GM18498 (cell line): ENCODE measurements at regions not wholly inside any gene's neighbourhood (a gene's known extent, or its start where the extent isn't known, plus 50 kb on each side); places are given as distances from the start of the nearest gene placed in this dataset.
"Not testable (repeated sequence)": the region's sequence is repeated elsewhere in the genome, so short reads cannot be mapped to it uniquely, and the experiment has no call there.

Experiments used
- ATAC-seq: cut with Tn5 transposase; IDR thresholded peaks from one replicate; pipeline ENCODE4 v1.9.1; 2021; ENCODE audit warnings: mild to moderate bottlenecking, moderate library complexity; ENCODE audit not compliant: unreplicated experiment

- no peak for ATAC-seq
Observed at GRCh38 chrX:131219271-131219670, 69.8 kb downstream of the IGSF1 start.

DNA sequence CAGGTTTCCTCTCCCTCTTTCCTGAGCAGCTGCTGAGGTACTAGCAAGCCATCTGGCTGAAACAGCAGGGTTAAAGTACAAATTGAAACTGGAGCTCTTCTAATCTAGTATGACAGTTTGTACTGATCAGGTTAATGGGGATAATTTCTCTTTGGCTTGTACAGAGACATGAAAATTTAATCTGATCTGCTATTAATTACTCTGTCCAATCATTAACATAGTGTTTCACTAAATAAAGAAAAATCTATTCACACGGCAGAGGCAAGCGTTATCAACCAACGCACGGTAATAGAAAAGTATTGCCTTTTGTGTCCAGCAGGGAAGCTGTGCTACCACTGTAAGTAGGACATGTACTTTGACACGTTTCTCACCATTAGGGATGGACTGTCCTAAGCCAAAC is 71.1 kb downstream of the IGSF1 start:
- no peak for ATAC-seq

- peak; percentile 44 for ATAC-seq
Observed at GRCh38 chrX:131216828-131217227, 72.3 kb downstream of the IGSF1 start.

DNA sequence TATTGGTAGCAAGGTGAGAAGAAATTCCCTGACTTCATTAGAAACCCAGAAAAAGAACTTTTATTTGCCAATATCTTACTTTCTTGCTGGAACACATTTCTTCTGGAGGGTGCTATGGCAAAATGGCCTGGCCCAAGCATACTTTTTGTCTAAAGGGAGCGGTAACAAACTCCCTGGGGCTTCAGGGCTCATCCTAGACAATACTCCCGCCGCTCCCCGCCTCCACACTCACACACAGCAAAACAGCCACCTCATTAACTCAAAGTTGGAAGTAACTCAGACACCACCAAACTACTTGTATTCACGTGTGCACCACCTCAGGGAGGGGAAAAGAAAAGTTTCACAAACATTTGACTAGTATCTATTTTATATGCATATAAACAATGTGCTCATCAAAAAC is 75.7 kb downstream of the IGSF1 start:
- ATAC-seq: no peak

- ATAC-seq: no peak
Observed at GRCh38 chrX:131202766-131203165, 86.3 kb downstream of the IGSF1 start.

DNA sequence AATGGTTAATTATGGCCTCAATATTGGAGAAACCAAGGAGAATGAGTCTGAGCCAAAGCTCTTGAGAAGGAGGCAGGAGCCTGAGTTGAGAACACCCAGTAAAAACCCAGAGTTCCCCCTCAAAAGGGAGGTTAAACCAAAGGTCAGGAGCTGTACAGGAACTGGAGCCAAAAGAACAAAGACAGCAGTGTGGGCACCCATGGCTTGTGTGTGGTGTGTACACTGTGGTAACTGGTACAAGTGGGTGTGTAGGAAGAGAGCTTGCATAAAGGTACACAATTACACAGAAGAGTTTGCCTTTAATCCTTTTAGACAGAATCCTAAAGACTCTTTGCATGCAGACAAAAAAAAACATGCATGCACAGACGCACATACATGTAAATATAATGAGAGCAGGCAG is 87.1 kb downstream of the IGSF1 start:
- ATAC-seq: no peak

- no peak for ATAC-seq
Observed at GRCh38 chrX:131199091-131199490, 90.0 kb downstream of the IGSF1 start.

DNA sequence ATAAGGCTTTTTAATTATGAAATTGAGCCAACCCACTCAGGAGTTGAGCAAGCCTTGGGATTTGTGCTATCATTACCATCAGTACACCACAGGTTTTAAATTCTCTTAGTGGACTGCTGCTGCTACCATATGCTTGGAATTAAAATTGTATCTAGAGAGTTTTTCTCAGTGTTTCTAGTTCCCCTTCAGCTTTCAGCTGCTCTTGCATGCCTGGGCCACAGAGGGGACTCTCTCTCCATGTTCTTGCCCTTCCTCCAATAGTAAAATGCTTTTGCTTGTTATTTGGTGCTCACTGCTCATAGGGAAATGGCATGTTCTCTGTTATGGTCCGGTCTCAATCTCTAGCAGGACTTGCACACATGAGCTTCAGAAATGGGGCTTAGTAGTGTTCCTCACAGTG is 101.9 kb downstream of the IGSF1 start:
- no peak for ATAC-seq

DNA sequence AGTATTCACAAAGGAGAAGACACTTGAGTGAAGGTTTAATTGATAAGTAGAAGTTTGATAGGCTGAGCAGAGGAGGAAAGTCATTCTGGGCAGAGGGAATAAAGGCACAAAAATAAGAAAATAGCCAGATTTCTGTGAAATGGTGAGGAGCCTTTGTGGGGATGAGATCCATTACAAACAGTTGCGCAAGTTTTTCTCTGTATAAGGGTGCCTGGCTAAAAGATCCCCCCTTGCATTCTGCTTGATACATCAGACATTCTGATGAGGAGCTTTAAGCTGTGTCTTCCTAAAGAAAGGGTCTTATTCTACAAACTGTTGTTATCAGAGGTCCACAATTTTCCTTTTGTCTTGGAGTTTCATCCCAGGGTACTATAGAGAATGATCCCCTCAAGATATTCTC is 112.0 kb downstream of the ARHGAP36 start:
- ATAC-seq: no peak

DNA sequence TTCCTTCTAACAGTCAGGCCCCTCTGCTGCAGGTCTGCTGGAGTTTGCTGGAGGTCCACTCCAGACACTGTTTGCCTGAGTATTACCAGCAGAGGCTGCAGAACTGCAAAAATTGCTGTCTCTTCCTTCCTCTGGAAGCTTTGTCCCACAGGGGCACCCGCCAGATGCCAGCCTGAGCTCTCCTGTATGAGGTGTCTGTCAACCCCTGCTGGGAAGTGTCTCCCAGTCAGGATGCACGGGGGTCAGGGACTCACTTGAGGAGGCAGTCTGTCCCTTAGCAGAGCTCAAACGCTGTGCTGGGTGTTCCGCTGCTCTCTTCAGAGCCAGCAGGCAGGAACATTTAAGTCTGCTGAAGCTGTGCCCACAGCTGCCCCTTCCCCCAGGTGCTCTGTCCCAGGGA is 105.5 kb downstream of the ARHGAP36 start:
- not testable (repeated sequence) for ATAC-seq

DNA sequence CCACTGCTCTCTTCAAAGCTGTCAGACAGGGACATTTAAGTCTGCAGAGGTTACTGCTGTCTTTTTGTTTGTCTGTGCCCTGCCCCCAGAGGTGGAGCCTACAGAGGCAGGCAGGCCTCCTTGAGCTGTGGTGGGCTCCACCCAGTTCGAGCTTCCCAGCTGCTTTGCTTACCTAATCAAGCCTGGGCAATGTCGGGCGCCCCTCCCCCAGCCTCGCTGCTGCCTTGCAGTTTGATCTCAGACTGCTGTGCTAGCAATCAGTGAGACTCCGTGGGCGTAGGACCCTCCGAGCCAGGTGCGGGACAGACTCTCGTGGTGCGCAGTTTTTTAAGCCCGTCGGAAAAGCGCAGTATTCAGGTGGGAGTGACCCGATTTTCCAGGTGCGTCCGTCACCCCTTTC is 99.5 kb downstream of the ARHGAP36 start:
- ATAC-seq: not testable (repeated sequence)

DNA sequence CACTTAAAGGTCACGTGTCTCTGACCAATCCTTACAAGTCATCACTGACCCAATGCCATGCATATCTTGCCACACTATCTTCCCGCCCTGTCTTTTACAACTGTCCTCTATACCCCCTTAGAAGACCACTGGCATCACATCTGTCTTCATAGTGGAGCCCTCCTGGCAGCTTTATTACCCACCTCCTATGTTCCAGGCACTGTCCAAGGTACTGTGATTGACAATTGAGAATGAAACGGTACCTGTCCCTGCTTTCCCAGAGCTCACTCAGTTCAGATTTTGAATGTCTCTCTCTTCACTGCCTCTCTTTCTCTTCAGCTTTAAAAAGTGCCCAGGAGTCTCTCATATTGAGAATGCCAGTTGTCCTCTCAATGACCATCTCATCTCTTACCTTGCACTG is 88.6 kb downstream of the ARHGAP36 start:
- no peak for ATAC-seq
